Activated CD4-positive, alpha-beta T cell treated with anti-CD3 and anti-CD28 coated beads, Interleukin-2, Interleukin-4, amounts not matched to agents 100 ng/mL and 50 ng/mL, durations not matched to agents 16 hours and 8 hours (primary cell): ENCODE measurements at regions not wholly inside any gene's neighbourhood (a gene's known extent, or its start where the extent isn't known, plus 50 kb on each side); places are given as distances from the start of the nearest gene placed in this dataset.
A peak's percentile ranks its signal among the peaks of the same experiment; 100 is the strongest.

ENCODE experiments used
- DNase-seq: peaks from one replicate; pipeline ENCODE4 v3.0.0-alpha.2; 2020; ENCODE audit warnings: low spot score

DNA sequence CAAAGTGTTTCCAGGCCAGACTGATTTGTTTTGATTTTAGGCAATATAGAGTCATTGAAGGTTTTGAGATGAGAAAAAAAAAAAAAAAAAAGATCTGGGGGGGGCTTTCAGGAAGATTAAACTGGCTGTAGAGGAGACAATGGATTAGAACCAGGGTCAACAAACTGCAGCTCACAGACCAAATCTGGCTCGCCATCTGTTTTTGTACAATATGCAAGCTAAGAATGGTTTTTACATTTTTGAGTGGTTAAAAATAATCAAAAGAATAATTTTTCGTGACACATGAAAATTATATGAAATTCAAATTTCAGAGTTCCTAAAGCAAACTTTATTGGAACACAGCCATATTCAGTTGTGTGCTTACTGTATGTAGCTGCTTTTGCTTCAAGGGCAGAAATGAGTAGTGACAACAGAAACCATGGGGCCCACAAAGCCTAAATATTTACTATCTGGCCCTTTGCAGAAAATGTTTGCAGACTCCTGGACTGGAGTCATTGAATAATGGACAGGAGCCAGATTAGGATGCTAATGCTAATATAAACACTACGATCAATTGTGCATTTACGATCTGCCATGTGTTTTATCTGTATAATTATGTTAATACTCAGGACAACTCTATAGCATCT is 375.7 kb upstream of the DAB1 start:
- no peak for DNase-seq

GRCh38 chr1:57798543-57798942 is 374.7 kb upstream of the DAB1 start:
- no peak for DNase-seq

GRCh38 chr1:57797084-57797483 is 373.2 kb upstream of the DAB1 start:
- DNase-seq = no peak

- DNase-seq = no peak
Observed at GRCh38 chr1:57796616-57797015, 372.8 kb upstream of the DAB1 start.

- DNase-seq = no peak
Observed at GRCh38 chr1:57795886-57796285, 372.0 kb upstream of the DAB1 start.

- no peak for DNase-seq
Observed at GRCh38 chr1:57794078-57794477, 370.2 kb upstream of the DAB1 start.

- DNase-seq = no peak
Observed at GRCh38 chr1:57791497-57791896, 367.6 kb upstream of the DAB1 start.

DNA sequence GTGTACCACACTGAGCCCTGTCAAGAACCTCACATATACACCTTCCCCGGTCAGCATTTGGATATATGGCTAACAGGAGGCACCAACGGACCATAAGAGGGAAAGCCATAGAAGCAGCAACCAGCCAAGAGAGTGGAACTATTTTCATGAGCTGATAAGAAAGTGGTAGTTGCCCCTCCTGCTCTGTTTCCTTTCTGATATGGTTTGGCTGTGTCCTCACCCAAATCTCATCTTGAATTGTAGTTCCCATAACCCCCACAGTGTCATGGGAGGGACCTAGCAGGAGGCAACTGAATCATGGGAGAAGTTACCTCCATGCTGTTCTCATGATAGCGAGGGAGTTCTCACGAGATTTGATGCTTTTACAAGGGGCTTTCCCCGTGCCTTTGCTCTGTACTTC is 366.1 kb upstream of the DAB1 start:
- DNase-seq = no peak

GRCh38 chr1:57788313-57788712 is 364.5 kb upstream of the DAB1 start:
- DNase-seq = no peak

DNA sequence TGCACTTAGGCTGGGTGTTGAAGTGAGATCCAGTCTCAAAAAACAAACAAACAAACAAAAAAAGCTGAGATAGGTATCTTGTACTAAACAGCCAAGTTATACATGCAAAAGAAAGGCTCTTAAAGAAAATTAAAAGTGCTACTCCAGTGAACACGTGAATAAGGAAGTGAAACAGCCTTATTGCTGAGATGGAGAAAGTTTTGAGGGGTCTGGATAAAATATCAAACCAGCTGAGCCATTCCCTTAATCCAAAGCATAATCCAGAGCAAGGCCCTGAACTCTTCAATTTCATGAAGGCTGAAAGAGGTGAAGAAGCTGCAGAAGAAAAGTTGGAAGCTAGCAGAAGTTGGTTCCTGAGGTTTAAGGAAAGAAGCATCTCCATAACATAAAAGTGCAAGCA is 360.5 kb upstream of the DAB1 start:
- DNase-seq = no peak

- no peak for DNase-seq
Observed at GRCh38 chr1:57782357-57782756, 358.5 kb upstream of the DAB1 start.

DNA sequence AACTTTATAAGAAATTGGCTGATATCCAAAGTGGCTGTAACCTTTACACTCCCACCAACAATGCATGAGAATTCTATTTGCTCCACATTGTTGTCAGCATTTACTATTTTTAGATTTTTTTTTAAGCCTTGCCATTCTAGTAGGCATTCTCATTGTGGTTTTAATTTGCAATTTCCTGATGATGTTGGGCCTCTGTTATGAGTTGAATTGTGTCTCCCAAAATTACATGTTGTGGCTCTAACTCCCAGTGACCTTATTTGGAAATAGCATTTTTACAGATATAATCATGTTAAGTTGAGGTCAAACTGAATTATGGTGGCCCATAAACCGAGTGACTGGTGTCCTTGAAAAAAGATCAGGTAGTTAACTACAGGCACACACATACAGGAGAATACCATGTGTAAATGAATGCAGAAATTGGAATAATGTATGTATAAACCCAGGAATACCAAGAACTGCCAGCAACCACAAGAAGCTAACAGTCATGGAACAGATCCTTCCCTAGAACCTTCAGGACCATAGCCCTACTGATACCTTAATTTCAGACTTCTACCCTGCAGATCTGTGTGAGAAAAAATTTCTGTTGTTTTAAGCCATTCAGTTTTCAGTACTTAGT is 348.8 kb upstream of the DAB1 start:
- DNase-seq = no peak

DNA sequence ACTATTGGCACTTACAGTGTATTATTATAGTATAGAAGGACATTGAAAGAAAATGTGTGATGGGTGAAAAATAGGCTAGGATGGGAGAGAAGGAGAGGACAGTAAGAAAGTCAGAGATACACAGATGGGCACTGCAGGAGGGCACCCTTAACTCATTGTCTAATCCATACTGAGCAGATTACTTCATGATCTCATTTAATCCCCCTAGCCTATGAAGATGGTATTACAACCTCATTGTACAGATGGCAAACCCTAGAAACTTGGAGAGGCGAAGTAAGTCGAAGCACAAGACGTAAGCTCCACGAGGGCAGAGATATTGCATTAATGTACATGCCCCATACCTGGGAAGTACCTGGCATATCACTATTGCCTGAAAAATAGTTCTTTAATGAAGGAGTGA is 346.9 kb upstream of the DAB1 start:
- peak; percentile 5 for DNase-seq

- DNase-seq = no peak
Observed at GRCh38 chr1:57770236-57770635, 346.4 kb upstream of the DAB1 start.

DNA sequence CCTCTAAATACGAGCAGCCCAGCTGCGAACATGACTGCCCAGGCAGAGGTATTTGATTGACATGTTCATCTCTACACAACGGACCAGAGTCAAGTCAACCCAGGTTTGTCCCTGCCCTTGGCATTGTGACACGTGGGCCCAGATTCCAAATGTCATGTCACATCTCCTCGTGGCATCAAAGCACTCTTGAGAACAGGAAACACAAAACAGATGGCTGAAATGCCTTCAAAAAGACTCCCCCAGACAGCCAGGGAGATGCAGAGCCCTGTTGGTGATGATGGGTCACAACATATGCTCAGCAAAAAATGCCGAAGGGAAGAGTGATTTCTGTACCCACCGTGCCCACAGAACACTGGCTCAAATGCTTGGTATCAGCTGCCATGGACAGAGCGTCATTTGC is 337.8 kb upstream of the DAB1 start:
- no peak for DNase-seq

- DNase-seq = no peak
Observed at GRCh38 chr1:57752843-57753242, 329.0 kb upstream of the DAB1 start.

GRCh38 chr1:57748719-57749118 is 324.9 kb upstream of the DAB1 start:
- no peak for DNase-seq

DNA sequence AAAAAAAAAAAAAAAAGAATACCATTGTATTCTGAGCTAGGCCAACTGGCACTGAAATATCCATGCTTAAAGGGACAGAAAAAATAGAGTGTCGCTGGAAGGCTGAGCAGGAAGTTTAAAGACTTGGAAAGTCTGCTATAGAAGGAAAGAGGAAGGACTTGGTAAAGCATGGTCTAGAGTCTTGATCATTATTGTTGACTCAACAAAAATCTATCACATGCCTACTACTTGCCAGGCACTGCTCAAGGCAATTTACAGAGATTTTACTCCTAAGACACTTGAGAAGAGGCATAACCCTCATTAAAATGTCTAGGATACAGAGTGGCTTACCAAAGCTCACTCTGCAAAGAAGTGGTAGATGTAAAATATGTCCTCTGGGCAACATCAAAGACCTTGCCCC is 324.0 kb upstream of the DAB1 start:
- DNase-seq = no peak

DNA sequence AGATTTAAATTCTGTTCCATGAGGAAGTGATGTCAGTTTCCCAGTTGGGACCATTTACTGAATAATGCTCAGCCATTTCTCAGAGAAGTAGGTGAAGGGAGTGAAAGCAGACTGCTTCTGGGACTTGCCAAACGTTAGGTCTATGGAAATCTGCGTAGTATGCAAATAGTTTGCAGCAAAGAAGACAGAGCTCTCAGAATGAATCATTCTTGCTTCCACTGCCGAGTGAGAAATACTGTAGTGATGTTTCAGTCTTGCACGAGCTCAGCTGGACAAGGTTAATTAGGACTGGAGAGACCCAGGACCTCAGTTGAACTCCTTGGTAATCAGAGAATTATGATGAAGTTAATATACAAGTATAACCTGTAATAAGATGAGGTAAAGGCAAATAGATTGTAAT is 317.7 kb upstream of the DAB1 start:
- DNase-seq = no peak

DNA sequence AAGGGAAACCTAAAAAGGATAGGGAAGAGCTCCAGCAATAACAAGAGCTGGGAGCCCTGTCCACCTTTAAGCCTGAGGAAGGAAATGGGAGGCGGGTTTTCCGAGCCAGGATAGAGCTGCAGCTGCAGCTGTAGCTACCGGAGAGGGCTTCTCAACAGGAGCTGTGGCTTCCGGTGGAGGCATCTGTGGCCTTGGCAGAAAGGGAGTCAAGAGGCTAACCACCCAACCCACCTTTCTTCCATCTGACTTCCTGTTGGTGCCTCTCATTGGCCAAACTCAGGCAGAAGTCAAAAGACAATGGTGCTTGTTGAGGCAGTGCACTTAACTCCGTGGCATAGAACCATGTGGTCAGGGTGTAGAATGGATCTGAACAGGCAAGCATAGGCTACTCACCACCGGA is 313.1 kb upstream of the DAB1 start:
- DNase-seq = no peak

DNA sequence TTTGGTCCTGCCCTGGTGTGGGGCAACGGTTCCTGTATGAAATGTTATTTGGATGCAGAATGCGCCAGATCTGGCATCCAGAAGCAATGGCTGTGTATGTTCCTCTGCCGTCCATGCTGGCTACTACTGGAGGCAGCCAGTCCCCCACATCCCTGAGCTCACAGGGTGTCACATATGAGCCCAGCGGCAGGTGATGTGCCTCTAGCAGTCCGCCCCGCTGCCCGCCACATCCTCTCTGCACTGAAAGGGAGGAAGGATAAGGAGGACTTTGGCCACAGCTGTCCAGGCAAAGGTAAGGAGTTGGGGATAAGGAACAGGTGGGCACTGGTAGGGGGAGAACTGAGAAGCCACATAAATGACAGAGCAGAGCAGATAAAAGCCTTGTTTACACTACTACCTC is 305.3 kb upstream of the DAB1 start:
- no peak for DNase-seq

- no peak for DNase-seq
Observed at GRCh38 chr1:57727121-57727520, 303.3 kb upstream of the DAB1 start.

DNA sequence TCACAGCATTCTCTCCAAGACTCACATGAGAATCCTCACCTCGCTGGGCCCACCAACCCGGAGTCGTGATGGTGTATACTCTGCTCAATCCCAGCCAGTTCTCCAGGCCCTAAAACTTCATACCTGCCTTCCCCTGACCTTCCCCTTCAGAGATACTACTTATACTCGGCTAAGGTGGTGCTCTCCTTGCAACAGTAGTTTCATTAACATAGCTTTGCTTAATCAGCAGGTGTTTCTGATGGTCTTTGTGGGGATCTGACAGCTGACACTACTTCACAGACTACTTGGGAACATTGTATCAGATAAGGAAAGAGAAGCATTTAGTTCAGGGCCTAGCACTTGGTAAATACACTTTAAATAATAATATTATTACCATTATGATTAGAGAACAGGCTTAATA is 301.5 kb upstream of the DAB1 start:
- DNase-seq = no peak

DNA sequence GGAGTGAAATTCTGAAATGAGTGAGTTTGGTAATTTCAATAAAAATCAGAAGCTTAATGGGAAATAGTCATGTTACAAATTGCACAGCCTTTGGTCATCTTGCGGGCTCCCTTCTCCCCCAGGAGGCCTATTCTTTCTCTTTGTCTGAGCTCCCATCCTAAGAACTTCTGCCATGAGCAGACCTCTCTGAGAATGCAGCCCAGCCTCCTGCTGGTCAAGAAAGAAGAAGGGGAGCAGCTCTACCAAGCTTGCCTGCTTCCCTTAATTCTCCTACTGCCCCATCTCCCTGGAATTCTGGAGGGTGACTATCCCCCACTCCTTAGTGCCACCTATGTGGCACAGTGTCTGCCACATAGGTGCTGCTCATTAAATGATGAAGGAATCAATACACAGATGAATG is 300.7 kb upstream of the DAB1 start:
- no peak for DNase-seq
